Gastrocnemius medialis (tissue), 4 donors: ENCODE measurements at regions not wholly inside any gene's neighbourhood (a gene's known extent, or its start where the extent isn't known, plus 50 kb on each side); places are given as distances from the start of the nearest gene placed in this dataset.

Source experiments
- CTCF ChIP-seq, 5 experiments: fragments of 450-650 bp in 3 of 5; fragments of 200-600 bp in 2 of 5; sonication (generic) in 2 of 5; IDR thresholded peaks in 4 of 5; conservative IDR thresholded peaks in 1 of 5; 1 replicate in 4 of 5; 2 replicates in 1 of 5; pipeline ENCODE4 v1.5.1; 2016 to 2019; ENCODE audit warnings: antibody characterized with exemption in 5 of 5, mild to moderate bottlenecking in 3 of 5, moderate library complexity in 3 of 5
- POLR2A ChIP-seq, 2 donors: fragments of 450-650 bp; IDR thresholded peaks; one replicate each; pipeline ENCODE4 v1.6.1; 2017; ENCODE audit warnings: antibody characterized with exemption in 2 of 2, mild to moderate bottlenecking in 2 of 2, moderate library complexity in 2 of 2

GRCh38 chr22:40114411-40114810, 63.3 kb upstream of the TNRC6B start:
- TF ChIP-seq POLR2A (IDR thresholded peaks at IDR 0.05) (no peak), CTCF (IDR thresholded peaks at IDR 0.05 in 4 of 5, conservative IDR thresholded peaks at IDR 0.05 in 1 of 5) (no peak)
